OCI-M2 (cell line): ENCODE measurements at regions not wholly inside any gene's neighbourhood (a gene's known extent, or its start where the extent isn't known, plus 50 kb on each side); places are given as distances from the start of the nearest gene placed in this dataset.
"Not testable (repeated sequence)": the region's sequence is repeated elsewhere in the genome, so short reads cannot be mapped to it uniquely, and the experiment has no call there.

Experiments used
- DNase-seq: peaks from one replicate; lab custom pipeline; 2025; ENCODE audit not compliant: unreplicated experiment; lab: John Stamatoyannopoulos, UW

- DNase-seq = not testable (repeated sequence)
Measured at GRCh38 chr1:149635290-149635899, 51.7 kb downstream of the PPIAL4C start.

DNA sequence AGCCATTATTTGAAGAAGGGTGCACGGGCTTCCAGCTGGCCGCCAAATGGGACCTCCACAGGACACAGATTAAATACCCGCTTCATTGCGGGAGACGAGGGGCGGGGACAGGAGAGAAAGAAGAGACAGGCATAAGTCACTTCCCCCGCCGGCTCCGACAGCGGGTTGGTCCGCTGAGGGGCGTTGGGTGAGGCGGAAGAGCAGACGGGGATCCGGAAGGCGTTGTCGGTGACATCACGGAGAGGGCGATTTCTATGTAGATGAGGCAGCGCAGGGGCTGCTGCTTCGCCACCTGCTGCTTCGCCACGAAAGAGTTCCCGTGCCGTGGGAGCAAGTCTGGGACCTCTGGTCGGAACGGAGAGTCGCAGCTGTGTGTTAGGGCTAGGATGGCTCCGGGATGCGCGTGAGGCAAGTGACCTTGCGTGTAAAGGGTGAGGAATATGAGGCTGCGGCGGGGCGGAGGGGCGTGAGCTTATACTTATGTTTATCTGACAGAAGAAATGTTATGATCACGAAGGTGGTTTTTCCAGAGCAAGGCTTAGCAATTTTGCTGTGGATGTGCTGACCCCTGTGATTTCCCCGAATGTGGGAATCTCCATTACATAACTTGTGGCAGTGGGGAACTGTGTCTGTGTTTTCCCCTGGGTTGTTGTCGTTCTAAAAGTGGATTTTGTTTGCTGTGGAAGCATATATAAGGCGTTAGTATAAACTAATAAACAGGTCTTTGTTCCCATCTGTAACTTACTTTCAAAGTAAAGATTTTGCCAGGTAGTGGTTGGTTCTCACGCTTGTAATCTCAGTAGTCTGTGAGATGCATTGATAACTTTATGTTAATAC, 52.9 kb downstream of the PPIAL4C start:
- DNase-seq = peak; percentile 79

DNA sequence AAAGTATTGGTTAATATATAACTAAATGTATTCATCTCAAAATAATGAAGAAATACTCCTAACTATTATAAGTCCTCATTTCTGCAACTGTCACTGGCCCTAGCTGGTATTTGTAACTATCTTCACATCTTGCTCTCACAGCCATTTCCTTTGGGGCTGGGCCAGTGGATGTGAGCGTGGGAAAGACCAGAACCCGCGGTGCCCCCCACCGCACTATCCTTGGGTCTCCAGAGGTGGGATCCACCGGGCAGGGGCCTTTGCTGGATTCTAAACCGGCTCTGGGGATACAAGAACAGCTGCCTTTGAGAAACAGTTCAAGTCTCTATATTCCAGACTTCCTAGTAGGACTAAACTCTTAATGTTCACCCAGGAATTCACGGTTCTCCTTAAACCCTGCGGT, 54.8 kb downstream of the PPIAL4C start:
- DNase-seq = not testable (repeated sequence)

DNA sequence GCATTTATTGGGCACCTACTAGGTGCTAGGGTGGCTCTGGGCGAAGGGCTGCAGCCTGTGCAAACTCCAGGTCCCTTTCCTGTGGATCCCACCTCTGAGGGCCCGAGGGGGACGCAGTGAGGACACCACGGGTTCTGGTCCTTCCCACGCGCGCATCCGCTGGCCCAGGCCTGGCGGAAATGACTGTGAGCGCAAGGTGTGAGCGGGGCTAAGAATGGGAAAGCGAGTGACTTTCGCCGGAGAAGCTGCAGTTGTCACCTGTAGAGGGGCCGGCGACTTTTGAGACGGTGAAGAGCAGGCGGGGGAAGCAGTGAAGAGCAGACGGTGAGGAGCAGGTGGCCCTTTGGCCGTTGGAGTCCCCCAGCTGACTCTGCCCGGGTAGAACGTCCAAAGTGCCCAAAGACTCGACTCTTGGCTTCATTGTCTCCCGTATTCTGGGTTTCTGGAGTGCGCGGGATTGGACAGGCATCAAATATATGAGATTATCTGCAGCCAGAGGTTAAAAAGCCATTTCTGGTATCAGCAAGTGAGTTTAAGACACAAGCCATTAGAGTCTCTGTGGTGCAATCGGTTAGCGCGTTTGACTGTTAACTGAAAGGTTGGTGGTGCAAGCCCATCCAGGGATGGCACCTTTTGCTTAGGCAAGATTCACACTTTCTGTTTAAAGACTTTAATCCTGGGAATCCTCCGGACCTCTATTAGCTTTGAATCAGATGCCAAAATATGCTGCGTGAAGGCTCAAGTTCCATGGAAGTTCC, 55.4 kb downstream of the PPIAL4C start:
- DNase-seq = not testable (repeated sequence)

GRCh38 chr1:149641179-149641578, 57.5 kb downstream of the PPIAL4C start:
- DNase-seq = not testable (repeated sequence)

GRCh38 chr1:149644818-149645217, 61.2 kb downstream of the PPIAL4C start:
- not testable (repeated sequence) for DNase-seq

DNA sequence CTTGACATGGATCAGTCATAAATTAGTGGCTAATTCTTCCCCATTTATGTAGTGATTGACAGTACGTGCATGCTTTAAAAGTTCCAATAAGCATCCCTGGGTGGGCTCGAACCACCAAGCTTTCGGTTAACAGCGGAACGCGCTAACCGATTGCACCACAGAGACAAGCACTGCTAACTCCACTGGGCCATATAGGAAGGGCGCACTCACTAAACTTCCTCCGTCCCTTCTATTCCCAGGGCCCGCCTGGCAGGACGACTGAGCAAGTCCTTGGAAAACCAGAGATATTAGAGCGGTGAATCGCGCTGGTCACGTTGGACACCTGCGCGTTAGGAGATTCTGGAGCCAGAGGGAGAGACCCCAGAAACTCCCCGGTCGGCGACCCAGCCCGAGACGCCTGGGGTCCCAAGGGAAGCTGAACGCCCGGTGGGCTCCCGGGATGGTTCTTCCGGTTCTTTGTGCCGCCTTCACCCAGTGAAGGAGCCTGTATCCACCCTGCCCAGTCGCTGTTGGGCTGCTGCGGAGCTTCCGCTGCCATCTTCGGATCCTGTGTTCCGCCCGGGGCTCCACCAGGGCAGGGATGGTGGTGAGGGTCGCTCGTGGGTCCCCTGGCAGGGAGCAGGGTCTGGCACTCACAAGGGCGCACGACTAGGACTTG, 62.8 kb downstream of the PPIAL4C start:
- not testable (repeated sequence) for DNase-seq

- not testable (repeated sequence) for DNase-seq
Measured at GRCh38 chr1:149647018-149647373, 63.3 kb downstream of the PPIAL4C start.

- not testable (repeated sequence) for DNase-seq
Measured at GRCh38 chr1:149657750-149658149, 74.1 kb downstream of the PPIAL4C start.

GRCh38 chr1:149658175-149658574, 74.5 kb downstream of the PPIAL4C start:
- DNase-seq = not testable (repeated sequence)

- DNase-seq = not testable (repeated sequence)
Measured at GRCh38 chr1:149664624-149665023, 81.0 kb downstream of the PPIAL4C start.

DNA sequence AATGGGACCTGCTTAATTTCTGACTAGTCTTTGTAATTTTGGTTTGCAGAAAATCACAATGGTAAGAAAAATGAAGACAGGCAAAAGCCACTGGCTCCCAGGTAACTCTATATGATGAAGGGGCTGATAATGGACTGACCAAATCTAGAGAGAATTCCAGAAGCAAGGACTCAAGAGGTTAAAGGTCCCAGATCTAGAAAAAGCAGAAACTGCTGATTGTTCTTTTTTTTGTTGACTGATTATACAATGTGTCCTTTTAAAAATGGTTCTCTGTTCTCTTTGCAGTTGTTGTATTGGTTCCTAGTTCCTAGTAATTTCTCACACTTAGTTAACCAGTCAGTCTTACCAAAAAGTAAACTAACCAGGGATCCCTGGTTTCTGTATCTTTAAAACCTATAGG, 81.4 kb downstream of the PPIAL4C start:
- not testable (repeated sequence) for DNase-seq

- not testable (repeated sequence) for DNase-seq
Measured at GRCh38 chr1:149665528-149665927, 81.9 kb downstream of the PPIAL4C start.

DNA sequence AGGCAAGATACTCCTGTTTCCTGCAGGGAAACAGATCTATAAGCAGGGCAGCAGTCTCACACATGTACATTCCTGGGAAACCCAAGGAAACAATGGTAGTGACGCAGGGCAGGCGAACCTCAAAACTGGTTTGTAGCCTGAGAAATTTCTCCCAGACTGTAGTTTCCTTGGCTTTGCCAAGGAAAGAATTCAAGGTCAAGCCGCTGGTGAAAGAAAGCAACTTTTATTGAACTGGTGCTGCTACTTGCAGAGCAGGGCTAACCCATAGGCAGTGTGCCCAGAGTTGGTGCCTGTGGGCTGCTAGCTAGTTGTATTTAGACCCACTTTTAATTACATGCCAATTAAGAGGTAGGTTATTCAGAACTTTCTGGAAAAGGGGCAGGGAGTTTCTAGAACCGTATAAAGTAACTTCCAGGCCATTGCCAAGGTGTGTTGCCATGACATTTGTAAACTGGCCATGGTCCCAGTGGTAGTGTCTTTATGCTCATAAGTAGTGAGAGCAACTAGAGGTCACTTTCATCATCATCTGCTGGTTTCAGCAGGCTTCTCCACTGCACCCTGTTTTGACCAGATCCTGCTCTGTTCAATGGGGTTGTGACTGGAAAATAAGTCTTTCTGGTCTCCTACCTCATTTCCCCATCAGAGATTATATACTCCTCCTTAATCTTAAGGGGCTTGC, 89.7 kb downstream of the PPIAL4C start:
- DNase-seq = not testable (repeated sequence)

DNA sequence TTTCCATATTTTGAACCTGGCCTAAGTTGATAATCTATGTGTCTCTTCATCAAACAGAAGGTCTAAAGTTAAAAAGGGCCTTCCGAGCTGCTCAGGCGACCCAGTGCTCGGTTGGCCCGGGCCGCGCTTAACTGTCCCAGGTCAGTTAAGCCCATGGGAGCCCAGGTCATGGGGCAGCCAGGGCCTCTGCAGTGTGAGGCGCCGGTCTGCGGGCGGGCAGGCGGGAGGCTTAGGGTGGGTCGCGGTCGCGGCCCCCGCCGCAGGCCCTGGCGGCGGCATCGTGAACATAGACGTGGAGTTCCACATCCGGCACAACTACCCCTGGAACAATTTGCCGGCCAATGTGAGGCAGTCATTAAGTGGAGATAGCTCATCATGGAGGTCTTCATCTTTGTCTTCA, 91.3 kb downstream of the PPIAL4C start:
- not testable (repeated sequence) for DNase-seq

DNA sequence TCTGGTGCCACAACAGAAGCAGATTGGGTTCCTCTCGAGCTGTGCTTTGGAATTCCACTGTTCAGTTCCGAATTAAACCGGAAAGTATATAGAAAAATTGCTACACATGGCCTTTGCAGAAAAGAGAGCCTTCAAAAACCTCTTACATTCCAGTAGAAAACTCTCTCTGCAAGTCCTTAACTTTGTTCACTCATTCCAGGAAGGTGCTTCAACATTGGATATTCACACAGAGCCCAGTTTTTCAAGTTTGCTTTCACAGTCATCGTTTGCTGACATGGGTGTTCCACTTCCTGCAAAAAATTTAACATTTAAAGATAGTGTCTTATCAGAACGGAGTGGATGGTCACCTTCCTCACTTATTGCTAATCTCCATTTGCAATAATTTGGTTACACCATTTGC, 93.7 kb downstream of the PPIAL4C start:
- not testable (repeated sequence) for DNase-seq

GRCh38 chr1:149686593-149687238, 95.8 kb upstream of the FCGR1A start:
- DNase-seq = not testable (repeated sequence)

DNA sequence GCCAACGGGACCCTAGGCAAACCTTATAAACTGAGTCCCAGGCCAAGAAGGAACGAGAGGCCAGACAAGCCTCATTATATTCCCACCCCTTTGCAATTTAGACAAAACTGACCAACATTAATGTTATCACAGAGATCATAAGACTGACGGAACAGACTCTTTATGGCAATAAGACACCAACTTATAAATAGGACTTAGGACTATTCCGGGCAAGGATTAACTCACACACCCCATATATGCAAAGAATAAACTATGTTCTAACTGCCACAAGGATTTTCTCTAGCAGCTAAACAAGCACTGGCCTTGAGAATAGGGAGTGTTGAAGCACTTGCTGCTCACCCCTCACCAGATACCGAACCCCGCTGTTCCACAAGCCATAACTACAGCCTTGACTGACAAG, 91.1 kb upstream of the FCGR1A start:
- DNase-seq = not testable (repeated sequence)

- not testable (repeated sequence) for DNase-seq
Measured at GRCh38 chr1:149692804-149693539, 89.5 kb upstream of the FCGR1A start.
